WTC11 (cell line): ENCODE measurements at regions not wholly inside any gene's neighbourhood (a gene's known extent, or its start where the extent isn't known, plus 50 kb on each side); places are given as distances from the start of the nearest gene placed in this dataset.

ENCODE experiments used
- ATAC-seq: fragments of 200-7000 bp; cut with Tn5 transposase; 2 replicates; pipeline ENCODE4 v1.10.0; 2021; ENCODE audit warnings: mild to moderate bottlenecking, moderate library complexity
- CTCF ChIA-PET: fragments of 300-600 bp; sonication (Branson Sonifier 250); formaldehyde crosslinking; loops from one replicate; lab custom pipeline; 2021; ENCODE audit warnings: antibody characterized with exemption; lab: Charles Lee
- POLR2A ChIA-PET: fragments of 350-600 bp; sonication (Branson Sonifier 250); formaldehyde crosslinking; loops from one replicate; lab custom pipeline; 2021; ENCODE audit warnings: antibody characterized with exemption; lab: Charles Lee
- DNase-seq: peaks from one replicate; pipeline ENCODE4 v3.0.0; 2021; ENCODE audit warnings: low spot score
- H3K27ac Mint-ChIP-seq: 2 replicates; pipeline ENCODE4 v1.8.0; 2021; ENCODE audit warnings: mixed read lengths
- H3K27me3 Mint-ChIP-seq: 2 replicates; pipeline ENCODE4 v1.8.0; 2021; ENCODE audit warnings: low read depth, mild to moderate bottlenecking, moderate library complexity, mixed read lengths
- H3K36me3 Mint-ChIP-seq: 2 replicates; pipeline ENCODE4 v1.8.0; 2021; ENCODE audit warnings: mixed read lengths
- H3K4me1 Mint-ChIP-seq: 2 replicates; pipeline ENCODE4 v1.8.0; 2022; ENCODE audit warnings: mixed read lengths
- H3K4me3 Mint-ChIP-seq: 2 replicates; pipeline ENCODE4 v1.8.0; 2021; ENCODE audit warnings: mild to moderate bottlenecking, moderate library complexity, mixed read lengths
- H3K9me3 Mint-ChIP-seq: 2 replicates; pipeline ENCODE4 v1.8.0; 2021; ENCODE audit warnings: mixed read lengths
- ATF1 ChIP-seq: sonication (generic); formaldehyde crosslinking; IDR thresholded peaks from 2 replicates; pipeline ENCODE4 v1.8.1; 2023; ENCODE audit warnings: mild to moderate bottlenecking, moderate library complexity, missing genetic modification reagents
- ATF3 ChIP-seq: sonication (generic); formaldehyde crosslinking; conservative IDR thresholded peaks from 2 replicates; pipeline ENCODE4 v1.8.1; 2022; ENCODE audit warnings: mild to moderate bottlenecking, missing genetic modification reagents
- CBFB ChIP-seq: sonication (generic); formaldehyde crosslinking; IDR thresholded peaks from 2 replicates; pipeline ENCODE4 v1.8.1; 2022; ENCODE audit warnings: mild to moderate bottlenecking, low read depth, missing genetic modification reagents
- ELF4 ChIP-seq: sonication (generic); formaldehyde crosslinking; IDR thresholded peaks from 2 replicates; pipeline ENCODE4 v1.8.1; 2022; ENCODE audit warnings: low read depth, mild to moderate bottlenecking, moderate library complexity, missing genetic modification reagents
- ETV6 ChIP-seq: sonication (generic); formaldehyde crosslinking; IDR thresholded peaks from 2 replicates; pipeline ENCODE4 v1.8.1; 2022; ENCODE audit warnings: mild to moderate bottlenecking, missing genetic modification reagents
- GABPB1 ChIP-seq: sonication (generic); formaldehyde crosslinking; IDR thresholded peaks from 2 replicates; pipeline ENCODE4 v1.8.1; 2023; ENCODE audit warnings: mild to moderate bottlenecking, missing genetic modification reagents
- GTF2I ChIP-seq: fragments of 250-450 bp; sonication (Bioruptor Pico); conservative IDR thresholded peaks from 2 replicates; pipeline ENCODE4 v1.4.0; 2021; ENCODE audit warnings: mild to moderate bottlenecking
- HMGA2 ChIP-seq: fragments of 250-450 bp; sonication (Bioruptor Pico); IDR thresholded peaks from 2 replicates; pipeline ENCODE4 v1.4.0; 2021; ENCODE audit warnings: mild to moderate bottlenecking, moderate library complexity
- MLX ChIP-seq: sonication (generic); formaldehyde crosslinking; IDR thresholded peaks from 2 replicates; pipeline ENCODE4 v1.8.1; 2023; ENCODE audit warnings: mild to moderate bottlenecking, missing genetic modification reagents, moderate library complexity
- NFE2L1 ChIP-seq: sonication (generic); formaldehyde crosslinking; IDR thresholded peaks from 2 replicates; pipeline ENCODE4 v1.8.1; 2023; ENCODE audit warnings: missing genetic modification reagents
- NFYB ChIP-seq: sonication (generic); formaldehyde crosslinking; conservative IDR thresholded peaks from 2 replicates; pipeline ENCODE4 v1.8.0; 2022; ENCODE audit warnings: low read depth, missing genetic modification reagents
- PREB ChIP-seq: sonication (generic); formaldehyde crosslinking; IDR thresholded peaks from 2 replicates; pipeline ENCODE4 v1.8.1; 2022; ENCODE audit warnings: mild to moderate bottlenecking, missing genetic modification reagents, moderate library complexity, borderline replicate concordance
- PRRX2 ChIP-seq: fragments of 250-450 bp; sonication (Bioruptor Pico); IDR thresholded peaks from 2 replicates; pipeline ENCODE4 v1.8.0; 2021; ENCODE audit warnings: mild to moderate bottlenecking
- SMAD3 ChIP-seq: sonication (generic); formaldehyde crosslinking; IDR thresholded peaks from 2 replicates; pipeline ENCODE4 v1.8.0; 2022; ENCODE audit warnings: missing genetic modification reagents, mild to moderate bottlenecking, borderline replicate concordance
- SP1 ChIP-seq: sonication (generic); formaldehyde crosslinking; conservative IDR thresholded peaks from 2 replicates; pipeline ENCODE4 v1.8.1; 2022; ENCODE audit warnings: missing genetic modification reagents
- TEAD1 ChIP-seq: sonication (generic); formaldehyde crosslinking; IDR thresholded peaks from 2 replicates; pipeline ENCODE4 v1.8.0; 2022; ENCODE audit warnings: mild to moderate bottlenecking, missing genetic modification reagents
- ZNF232 ChIP-seq: sonication (generic); formaldehyde crosslinking; IDR thresholded peaks from 2 replicates; pipeline ENCODE4 v1.8.0; 2022; ENCODE audit warnings: mild to moderate bottlenecking, missing genetic modification reagents
- ZNF532 ChIP-seq: fragments of 250-450 bp; sonication (Bioruptor Pico); IDR thresholded peaks from 2 replicates; pipeline ENCODE4 v1.9.0; 2021; ENCODE audit warnings: mild to moderate bottlenecking, borderline replicate concordance
- TF ChIP-seq, protein P1 (sequence below): sonication (generic); formaldehyde crosslinking; IDR thresholded peaks from 2 replicates; pipeline ENCODE4 v1.8.0; 2022; ENCODE audit warnings: mild to moderate bottlenecking, missing genetic modification reagents
- TF ChIP-seq, protein P2 (sequence below): fragments of 250-450 bp; sonication (Bioruptor Pico); IDR thresholded peaks from 2 replicates; pipeline ENCODE4 v1.8.0; 2021; ENCODE audit warnings: mild to moderate bottlenecking
- TF ChIP-seq, protein P3 (sequence below): sonication (generic); formaldehyde crosslinking; IDR thresholded peaks from 2 replicates; pipeline ENCODE4 v1.8.0; 2022; ENCODE audit warnings: mild to moderate bottlenecking, missing genetic modification reagents
- TF ChIP-seq, protein P4 (sequence below): sonication (generic); formaldehyde crosslinking; IDR thresholded peaks from 2 replicates; pipeline ENCODE4 v1.8.0; 2023; ENCODE audit warnings: missing genetic modification reagents
- TF ChIP-seq, protein P5 (sequence below): sonication (generic); formaldehyde crosslinking; conservative IDR thresholded peaks from 2 replicates; pipeline ENCODE4 v1.8.1; 2023; ENCODE audit warnings: mild to moderate bottlenecking, low read depth, missing genetic modification reagents, moderate library complexity

- TF ChIP-seq, protein P1, sequence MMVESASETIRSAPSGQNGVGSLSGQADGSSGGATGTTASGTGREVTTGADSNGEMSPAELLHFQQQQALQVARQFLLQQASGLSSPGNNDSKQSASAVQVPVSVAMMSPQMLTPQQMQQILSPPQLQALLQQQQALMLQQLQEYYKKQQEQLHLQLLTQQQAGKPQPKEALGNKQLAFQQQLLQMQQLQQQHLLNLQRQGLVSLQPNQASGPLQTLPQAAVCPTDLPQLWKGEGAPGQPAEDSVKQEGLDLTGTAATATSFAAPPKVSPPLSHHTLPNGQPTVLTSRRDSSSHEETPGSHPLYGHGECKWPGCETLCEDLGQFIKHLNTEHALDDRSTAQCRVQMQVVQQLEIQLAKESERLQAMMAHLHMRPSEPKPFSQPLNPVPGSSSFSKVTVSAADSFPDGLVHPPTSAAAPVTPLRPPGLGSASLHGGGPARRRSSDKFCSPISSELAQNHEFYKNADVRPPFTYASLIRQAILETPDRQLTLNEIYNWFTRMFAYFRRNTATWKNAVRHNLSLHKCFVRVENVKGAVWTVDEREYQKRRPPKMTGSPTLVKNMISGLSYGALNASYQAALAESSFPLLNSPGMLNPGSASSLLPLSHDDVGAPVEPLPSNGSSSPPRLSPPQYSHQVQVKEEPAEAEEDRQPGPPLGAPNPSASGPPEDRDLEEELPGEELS (CRISPR knock-in tag) = no peak
- TF ChIP-seq SP1 (CRISPR knock-in tag) (no peak), PRRX2 (CRISPR knock-in tag) (no peak), CBFB (no peak), TEAD1 (no peak), GTF2I (CRISPR knock-in tag) (no peak), PREB (CRISPR knock-in tag) (no peak), SMAD3 (CRISPR knock-in tag) (no peak), ETV6 (CRISPR knock-in tag) (no peak), NFYB (CRISPR knock-in tag) (no peak)
These were observed 555.3 kb upstream of the PTGER4 start (continued) for GRCh38 chr5:40124367-40124766.

DNA sequence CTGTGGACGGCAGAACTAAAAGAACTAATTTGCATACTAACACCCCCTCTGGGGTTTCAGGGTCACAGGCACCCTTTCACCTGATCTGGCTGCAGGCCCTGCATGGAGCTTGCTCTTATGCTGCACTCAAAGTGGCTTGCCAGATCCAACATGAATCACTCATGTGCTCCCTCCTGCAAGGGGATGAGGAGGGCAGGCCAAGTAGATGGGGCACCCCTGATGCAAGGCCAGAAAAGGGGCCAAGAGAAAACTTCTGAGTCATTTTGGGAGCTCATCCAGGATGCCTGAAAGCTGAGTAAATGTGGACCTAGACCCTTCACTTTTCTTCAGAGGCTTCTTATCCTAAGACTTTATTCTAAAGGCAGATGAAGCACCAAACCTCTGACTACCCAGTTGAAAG lies 558.5 kb upstream of the PTGER4 start:
- Mint-ChIP-seq H3K9me3 (peaks cover 79% of the 10 kb centered on the region), H3K27ac (no peak overlapping the region)
- CTCF ChIA-PET = no interaction called here
- TF ChIP-seq, protein P2, sequence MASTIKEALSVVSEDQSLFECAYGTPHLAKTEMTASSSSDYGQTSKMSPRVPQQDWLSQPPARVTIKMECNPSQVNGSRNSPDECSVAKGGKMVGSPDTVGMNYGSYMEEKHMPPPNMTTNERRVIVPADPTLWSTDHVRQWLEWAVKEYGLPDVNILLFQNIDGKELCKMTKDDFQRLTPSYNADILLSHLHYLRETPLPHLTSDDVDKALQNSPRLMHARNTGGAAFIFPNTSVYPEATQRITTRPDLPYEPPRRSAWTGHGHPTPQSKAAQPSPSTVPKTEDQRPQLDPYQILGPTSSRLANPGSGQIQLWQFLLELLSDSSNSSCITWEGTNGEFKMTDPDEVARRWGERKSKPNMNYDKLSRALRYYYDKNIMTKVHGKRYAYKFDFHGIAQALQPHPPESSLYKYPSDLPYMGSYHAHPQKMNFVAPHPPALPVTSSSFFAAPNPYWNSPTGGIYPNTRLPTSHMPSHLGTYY (CRISPR knock-in tag) = no peak
- TF ChIP-seq, protein P3, sequence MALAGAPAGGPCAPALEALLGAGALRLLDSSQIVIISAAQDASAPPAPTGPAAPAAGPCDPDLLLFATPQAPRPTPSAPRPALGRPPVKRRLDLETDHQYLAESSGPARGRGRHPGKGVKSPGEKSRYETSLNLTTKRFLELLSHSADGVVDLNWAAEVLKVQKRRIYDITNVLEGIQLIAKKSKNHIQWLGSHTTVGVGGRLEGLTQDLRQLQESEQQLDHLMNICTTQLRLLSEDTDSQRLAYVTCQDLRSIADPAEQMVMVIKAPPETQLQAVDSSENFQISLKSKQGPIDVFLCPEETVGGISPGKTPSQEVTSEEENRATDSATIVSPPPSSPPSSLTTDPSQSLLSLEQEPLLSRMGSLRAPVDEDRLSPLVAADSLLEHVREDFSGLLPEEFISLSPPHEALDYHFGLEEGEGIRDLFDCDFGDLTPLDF (CRISPR knock-in tag) = no peak
- TF ChIP-seq TEAD1 = no peak
- no peak for TF ChIP-seq GABPB1
- TF ChIP-seq, protein P4, sequence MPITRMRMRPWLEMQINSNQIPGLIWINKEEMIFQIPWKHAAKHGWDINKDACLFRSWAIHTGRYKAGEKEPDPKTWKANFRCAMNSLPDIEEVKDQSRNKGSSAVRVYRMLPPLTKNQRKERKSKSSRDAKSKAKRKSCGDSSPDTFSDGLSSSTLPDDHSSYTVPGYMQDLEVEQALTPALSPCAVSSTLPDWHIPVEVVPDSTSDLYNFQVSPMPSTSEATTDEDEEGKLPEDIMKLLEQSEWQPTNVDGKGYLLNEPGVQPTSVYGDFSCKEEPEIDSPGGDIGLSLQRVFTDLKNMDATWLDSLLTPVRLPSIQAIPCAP (CRISPR knock-in tag) = no peak
- TF ChIP-seq NFE2L1 (CRISPR knock-in tag) = no peak
- TF ChIP-seq ELF4 (CRISPR knock-in tag) = no peak
- no peak for TF ChIP-seq HMGA2
- TF ChIP-seq, protein P5, sequence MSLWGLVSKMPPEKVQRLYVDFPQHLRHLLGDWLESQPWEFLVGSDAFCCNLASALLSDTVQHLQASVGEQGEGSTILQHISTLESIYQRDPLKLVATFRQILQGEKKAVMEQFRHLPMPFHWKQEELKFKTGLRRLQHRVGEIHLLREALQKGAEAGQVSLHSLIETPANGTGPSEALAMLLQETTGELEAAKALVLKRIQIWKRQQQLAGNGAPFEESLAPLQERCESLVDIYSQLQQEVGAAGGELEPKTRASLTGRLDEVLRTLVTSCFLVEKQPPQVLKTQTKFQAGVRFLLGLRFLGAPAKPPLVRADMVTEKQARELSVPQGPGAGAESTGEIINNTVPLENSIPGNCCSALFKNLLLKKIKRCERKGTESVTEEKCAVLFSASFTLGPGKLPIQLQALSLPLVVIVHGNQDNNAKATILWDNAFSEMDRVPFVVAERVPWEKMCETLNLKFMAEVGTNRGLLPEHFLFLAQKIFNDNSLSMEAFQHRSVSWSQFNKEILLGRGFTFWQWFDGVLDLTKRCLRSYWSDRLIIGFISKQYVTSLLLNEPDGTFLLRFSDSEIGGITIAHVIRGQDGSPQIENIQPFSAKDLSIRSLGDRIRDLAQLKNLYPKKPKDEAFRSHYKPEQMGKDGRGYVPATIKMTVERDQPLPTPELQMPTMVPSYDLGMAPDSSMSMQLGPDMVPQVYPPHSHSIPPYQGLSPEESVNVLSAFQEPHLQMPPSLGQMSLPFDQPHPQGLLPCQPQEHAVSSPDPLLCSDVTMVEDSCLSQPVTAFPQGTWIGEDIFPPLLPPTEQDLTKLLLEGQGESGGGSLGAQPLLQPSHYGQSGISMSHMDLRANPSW (CRISPR knock-in tag) = no peak
- no peak for TF ChIP-seq ZNF532
- TF ChIP-seq ZNF232 = no peak
- TF ChIP-seq ATF1 (CRISPR knock-in tag) = no peak
- TF ChIP-seq MLX (CRISPR knock-in tag) = no peak
- no peak for TF ChIP-seq ATF3 (CRISPR knock-in tag)

More for the DNA sequence above, 558.5 kb upstream of the PTGER4 start:
- POLR2A ChIA-PET = no interaction called here
- DNase-seq (no peak), ATAC-seq (no peak)
- Mint-ChIP-seq H3K27me3 (no peaks in the 10 kb centered on the region; the same call in 1 of the 2 replicates), H3K4me1 (no peaks in the 10 kb centered on the region), H3K4me3 (no peak overlapping the region), H3K36me3 (peaks cover 64% of the 10 kb centered on the region)
